Testis (tissue), 2 donors: ENCODE measurements at regions not wholly inside any gene's neighbourhood (a gene's known extent, or its start where the extent isn't known, plus 50 kb on each side); places are given as distances from the start of the nearest gene placed in this dataset.

ENCODE experiments used
- CTCF ChIP-seq, 3 experiments: fragments of 450-650 bp in 2 of 3; fragments of 200-600 bp in 1 of 3; sonication (generic) in 1 of 3; IDR thresholded peaks; one replicate each; pipeline ENCODE4 v1.5.1; 2016 to 2019; ENCODE audit warnings: antibody characterized with exemption in 3 of 3, mild to moderate bottlenecking in 2 of 3, moderate library complexity in 1 of 3
- POLR2A ChIP-seq: fragments of 450-650 bp; IDR thresholded peaks from one replicate; pipeline ENCODE4 v1.6.1; 2017; ENCODE audit warnings: antibody characterized with exemption, mild to moderate bottlenecking, moderate library complexity

- TF ChIP-seq POLR2A (no peak), CTCF (IDR thresholded peaks at IDR 0.05) (no peak)
Measured at GRCh38 chr2:118529908-118530599, 317.4 kb downstream of the EN1 start.
